Dendritic cell treated with granulocyte-macrophage colony-stimulating factor and Interleukin-4, amounts not matched to agents 40 ng/mL and 50 ng/mL, for 4 days (primary cell): ENCODE measurements at regions not wholly inside any gene's neighbourhood (a gene's known extent, or its start where the extent isn't known, plus 50 kb on each side); places are given as distances from the start of the nearest gene placed in this dataset.
"Not testable (repeated sequence)": the region's sequence is repeated elsewhere in the genome, so short reads cannot be mapped to it uniquely, and the experiment has no call there.

Experiments
- H3K27ac Mint-ChIP-seq: one replicate; pipeline ENCODE4 v1.8.0; 2022; ENCODE audit warnings: mild to moderate bottlenecking, mixed read lengths
- H3K27me3 Mint-ChIP-seq: one replicate; pipeline ENCODE4 v1.8.0; 2022; ENCODE audit warnings: mild to moderate bottlenecking, mixed read lengths
- H3K36me3 Mint-ChIP-seq: one replicate; pipeline ENCODE4 v1.8.0; 2022; ENCODE audit warnings: low read depth, mixed read lengths
- H3K4me1 Mint-ChIP-seq: one replicate; pipeline ENCODE4 v1.8.0; 2022; ENCODE audit warnings: low read depth, mixed read lengths
- H3K4me3 Mint-ChIP-seq: one replicate; pipeline ENCODE4 v1.8.0; 2022; ENCODE audit warnings: mild to moderate bottlenecking, moderate library complexity, mixed read lengths
- H3K9me3 Mint-ChIP-seq: one replicate; pipeline ENCODE4 v1.8.0; 2022; ENCODE audit warnings: mixed read lengths
- intact Hi-C: fragments of 100-400 bp; cut with micrococcal nuclease; formaldehyde crosslinking; loops from one replicate; pipeline ENCODE4 v1.15.0; 2022

DNA sequence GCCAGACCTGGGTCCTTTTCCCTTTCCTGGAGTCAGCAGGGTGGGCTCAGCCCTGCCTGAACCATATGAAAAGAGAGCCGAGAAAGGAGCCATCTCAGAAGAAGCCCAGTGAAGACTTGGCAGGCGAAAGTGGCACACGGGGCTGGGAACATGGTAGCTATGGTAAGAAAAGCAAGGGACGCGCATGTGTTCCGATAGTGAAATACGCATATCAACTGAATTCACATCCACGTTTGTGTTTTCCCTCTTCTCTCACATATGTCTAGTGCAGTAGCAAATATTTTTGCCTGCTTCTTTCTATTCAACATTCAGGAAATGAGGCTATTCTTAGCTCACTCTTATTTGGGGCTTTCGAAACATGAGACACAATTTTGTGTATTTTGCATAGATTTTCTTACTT, 54.1 kb upstream of the PEG3 start:
- H3K36me3 Mint-ChIP-seq: no peaks in the 10 kb centered on the region
- H3K4me1 Mint-ChIP-seq: no peaks in the 10 kb centered on the region
- no peak overlapping the region for H3K4me3 Mint-ChIP-seq
- no peaks in the 10 kb centered on the region for H3K27me3 Mint-ChIP-seq
- H3K9me3 Mint-ChIP-seq: peaks cover 80% of the 10 kb centered on the region
- no peak overlapping the region for H3K27ac Mint-ChIP-seq
- intact Hi-C loops: no loop called here

DNA sequence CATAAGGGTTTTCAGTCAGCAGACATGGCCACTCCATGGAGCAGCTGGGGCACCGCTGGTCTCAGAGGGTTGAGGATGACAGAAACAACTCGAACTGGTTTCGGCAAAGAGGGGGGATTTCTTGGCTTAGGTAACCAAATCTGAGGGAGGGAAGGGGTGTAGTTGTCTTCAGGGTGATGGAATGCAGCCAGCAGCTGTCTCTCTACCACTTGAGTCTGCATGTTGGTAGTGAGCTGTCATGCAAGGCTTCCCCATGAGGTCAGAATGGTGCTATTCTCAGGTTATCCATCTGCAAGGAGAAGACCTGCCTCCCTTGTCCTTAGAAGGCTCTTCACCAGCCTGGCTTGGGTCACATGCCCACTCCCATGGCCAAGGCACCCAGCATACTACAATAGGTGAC, 55.6 kb upstream of the PEG3 start:
- H3K9me3 Mint-ChIP-seq: peaks cover 84% of the 10 kb centered on the region

DNA sequence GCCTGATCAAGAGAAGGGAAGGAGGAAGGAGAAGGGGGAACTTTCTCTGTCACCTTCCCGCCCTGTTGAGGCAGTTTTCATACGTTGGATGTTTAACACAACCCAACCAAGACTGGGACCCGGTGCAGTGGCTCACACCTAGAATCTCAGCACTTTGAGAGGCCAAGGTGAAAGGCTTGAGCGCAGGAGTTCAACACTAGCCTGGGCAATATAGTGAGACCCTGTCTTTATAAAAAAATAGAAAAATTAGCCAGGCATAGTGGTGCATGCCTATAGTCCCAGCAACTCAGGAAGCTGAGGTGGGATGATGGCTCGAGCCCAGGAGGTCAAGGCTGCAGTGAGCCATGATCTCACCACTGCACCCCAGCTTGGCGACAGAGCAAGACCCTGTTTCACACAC, 59.4 kb upstream of the PEG3 start:
- Mint-ChIP-seq H3K9me3 (peaks cover 93% of the 10 kb centered on the region), H3K4me1 (no peaks in the 10 kb centered on the region), H3K27ac (no peak overlapping the region), H3K27me3 (no peaks in the 10 kb centered on the region), H3K4me3 (no peak overlapping the region), H3K36me3 (no peaks in the 10 kb centered on the region)
- intact Hi-C loops: no loop called here

More for the DNA sequence above, 55.6 kb upstream of the PEG3 start:
- Mint-ChIP-seq H3K4me3 (no peak overlapping the region), H3K4me1 (no peaks in the 10 kb centered on the region), H3K27me3 (no peaks in the 10 kb centered on the region), H3K27ac (no peak overlapping the region), H3K36me3 (no peaks in the 10 kb centered on the region)
- intact Hi-C loops: no loop called here

- Mint-ChIP-seq H3K4me3 (no peak overlapping the region), H3K4me1 (no peaks in the 10 kb centered on the region), H3K36me3 (no peaks in the 10 kb centered on the region), H3K9me3 (peaks cover 93% of the 10 kb centered on the region), H3K27me3 (no peaks in the 10 kb centered on the region), H3K27ac (no peak overlapping the region)
- intact Hi-C loops: no loop called here
These were observed 60.1 kb upstream of the PEG3 start for GRCh38 chr19:56900573-56901097.

GRCh38 chr19:56905631-56906150, 65.2 kb upstream of the PEG3 start:
- Mint-ChIP-seq H3K36me3 (no peaks in the 10 kb centered on the region), H3K27ac (no peak overlapping the region), H3K4me1 (no peaks in the 10 kb centered on the region), H3K4me3 (no peak overlapping the region), H3K27me3 (no peaks in the 10 kb centered on the region), H3K9me3 (peaks cover 87% of the 10 kb centered on the region)
- intact Hi-C loops: no loop called here

DNA sequence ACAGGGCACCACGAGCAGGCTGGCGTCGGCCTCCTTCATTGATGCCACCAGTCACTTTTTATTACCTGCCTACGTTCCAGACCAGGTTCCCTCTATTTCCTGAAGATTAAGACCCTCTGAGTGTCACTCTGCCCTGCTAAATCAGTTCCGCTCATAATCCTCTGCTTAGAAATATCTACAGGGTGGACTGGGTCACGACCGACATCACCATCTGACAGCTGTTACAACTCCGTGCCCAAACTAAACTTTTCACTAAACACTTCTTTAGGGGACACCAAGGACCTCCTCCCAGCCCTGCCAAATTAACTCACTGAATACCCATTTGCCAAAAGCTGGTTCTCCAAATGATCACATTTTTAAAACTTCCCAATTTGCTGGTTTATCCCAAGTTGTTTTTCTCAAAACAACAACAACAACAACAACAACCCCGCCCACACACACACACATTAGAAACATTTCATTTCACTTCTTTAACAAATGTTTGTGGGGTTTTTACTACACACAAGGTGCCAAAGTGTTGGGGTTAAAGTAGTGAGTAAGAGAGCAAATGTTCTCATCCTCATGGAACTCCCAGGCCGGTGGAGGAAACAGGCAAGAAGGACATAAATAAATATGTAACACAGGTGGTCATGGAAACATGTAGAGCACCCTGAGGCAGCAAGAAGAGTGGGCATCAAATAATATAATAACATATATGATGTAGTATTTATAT, 72.0 kb upstream of the PEG3 start:
- H3K4me3 Mint-ChIP-seq: no peak overlapping the region
- intact Hi-C loops: no loop called here
- H3K27me3 Mint-ChIP-seq: no peaks in the 10 kb centered on the region
- no peaks in the 10 kb centered on the region for H3K36me3 Mint-ChIP-seq
- peaks cover 73% of the 10 kb centered on the region for H3K9me3 Mint-ChIP-seq
- H3K4me1 Mint-ChIP-seq: no peaks in the 10 kb centered on the region
- no peak overlapping the region for H3K27ac Mint-ChIP-seq

DNA sequence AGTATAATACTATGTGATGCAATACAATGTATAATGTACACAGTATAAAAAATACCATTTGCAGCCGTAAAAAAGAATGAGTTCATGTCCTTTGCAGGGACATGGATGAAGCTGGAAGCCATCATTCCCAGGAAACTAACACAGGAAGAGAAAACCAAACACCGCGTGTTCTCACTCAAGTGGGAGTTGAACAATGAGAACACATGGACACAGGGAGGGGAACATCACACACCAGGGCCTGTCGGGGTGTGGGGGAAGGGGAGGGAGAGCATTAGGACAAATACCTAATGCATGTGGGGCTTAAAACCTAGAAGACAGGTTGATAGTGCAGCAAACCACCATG, 72.6 kb upstream of the PEG3 start:
- H3K27ac Mint-ChIP-seq, H3K4me3 Mint-ChIP-seq, intact Hi-C loops, H3K27me3 Mint-ChIP-seq, H3K36me3 Mint-ChIP-seq, H3K4me1 Mint-ChIP-seq: not testable (repeated sequence)
- H3K9me3 Mint-ChIP-seq: peaks cover 67% of the 10 kb centered on the region

DNA sequence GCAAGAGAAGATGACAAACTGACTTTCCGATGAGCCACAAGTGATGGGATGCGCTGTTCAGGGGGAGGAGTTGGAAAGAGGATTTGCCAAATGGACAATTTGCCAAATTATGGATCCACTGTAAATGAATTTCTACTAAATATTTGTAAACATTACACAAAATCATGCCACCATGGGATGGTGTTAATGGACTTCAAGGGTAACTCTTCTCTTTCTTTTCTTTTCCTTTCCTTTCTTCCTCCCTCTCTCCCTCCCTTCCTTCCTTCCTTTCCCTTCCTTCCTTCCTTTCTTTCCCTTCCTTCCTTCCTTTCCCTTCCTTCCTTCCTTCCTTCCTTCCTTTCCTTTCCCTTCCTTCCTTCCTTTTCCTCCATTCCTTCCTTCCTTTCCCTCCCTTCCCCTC, 76.0 kb upstream of the PEG3 start:
- intact Hi-C loops: no loop called here
- no peaks in the 10 kb centered on the region for H3K36me3 Mint-ChIP-seq
- H3K27ac Mint-ChIP-seq: no peak overlapping the region
- H3K4me3 Mint-ChIP-seq: no peak overlapping the region
- H3K27me3 Mint-ChIP-seq: no peaks in the 10 kb centered on the region
- no peaks in the 10 kb centered on the region for H3K4me1 Mint-ChIP-seq
- peaks cover 43% of the 10 kb centered on the region for H3K9me3 Mint-ChIP-seq

DNA sequence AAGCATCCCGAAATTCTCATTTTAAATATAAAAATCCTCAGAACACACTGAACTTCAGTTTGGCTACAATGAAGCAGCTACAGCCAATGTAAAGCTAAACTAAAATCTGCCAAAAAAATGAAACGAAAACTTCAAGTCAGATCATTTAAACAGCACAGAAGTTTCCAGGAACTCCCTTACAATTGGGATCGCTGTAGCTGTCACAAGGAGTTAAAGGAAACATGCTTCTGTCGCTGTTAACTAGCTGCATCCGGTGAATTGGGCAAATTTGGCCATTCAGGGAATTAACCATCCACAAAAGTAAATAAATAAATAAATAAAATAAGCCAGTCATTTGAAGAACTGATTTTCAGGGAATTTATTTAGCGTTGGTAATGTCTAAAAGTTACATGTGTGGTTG, 77.0 kb upstream of the PEG3 start:
- Mint-ChIP-seq H3K4me3 (no peak overlapping the region), H3K27me3 (no peaks in the 10 kb centered on the region), H3K9me3 (peaks cover 33% of the 10 kb centered on the region), H3K4me1 (no peaks in the 10 kb centered on the region), H3K27ac (no peak overlapping the region), H3K36me3 (no peaks in the 10 kb centered on the region)
- intact Hi-C loops: no loop called here

GRCh38 chr19:56917998-56918397, 77.5 kb upstream of the PEG3 start:
- intact Hi-C loops: no loop called here
- Mint-ChIP-seq H3K9me3 (peaks cover 28% of the 10 kb centered on the region), H3K36me3 (no peaks in the 10 kb centered on the region), H3K27me3 (no peaks in the 10 kb centered on the region), H3K4me1 (no peaks in the 10 kb centered on the region), H3K27ac (no peak overlapping the region), H3K4me3 (no peak overlapping the region)

DNA sequence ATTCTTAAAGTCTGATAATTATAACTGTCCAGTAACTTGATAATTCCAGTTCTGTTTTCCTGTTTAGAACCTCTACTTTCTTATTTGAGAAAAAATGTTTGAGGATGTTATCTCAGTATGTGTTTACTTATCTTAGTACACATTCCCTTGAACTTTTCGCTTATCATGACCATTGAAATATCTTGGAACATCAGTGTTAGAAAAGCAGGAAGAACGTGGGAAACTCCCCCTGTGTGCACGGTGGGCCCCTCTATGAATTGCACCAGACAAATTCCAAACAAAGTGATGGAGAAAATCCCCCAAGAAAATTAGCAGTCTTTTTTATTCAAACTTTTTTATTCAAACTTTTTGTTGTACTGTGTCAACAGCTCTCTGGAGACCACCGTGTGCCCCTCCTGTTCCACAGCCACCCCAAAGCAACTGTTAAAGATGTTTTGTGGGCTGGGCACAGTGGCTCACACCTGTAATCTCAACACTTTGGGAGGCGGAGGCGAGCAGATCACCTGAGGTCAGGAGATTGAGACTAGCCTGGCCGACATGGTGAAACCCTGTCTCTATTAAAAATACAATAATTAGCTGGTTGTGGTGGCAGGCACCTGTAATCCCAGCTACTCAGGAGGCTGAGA, 78.3 kb upstream of the PEG3 start:
- Mint-ChIP-seq H3K36me3 (no peaks in the 10 kb centered on the region), H3K4me1 (no peaks in the 10 kb centered on the region), H3K27me3 (no peaks in the 10 kb centered on the region), H3K9me3 (peaks cover 23% of the 10 kb centered on the region), H3K27ac (no peak overlapping the region), H3K4me3 (no peak overlapping the region)
- intact Hi-C loops: no loop called here

- H3K4me1 Mint-ChIP-seq: no peaks in the 10 kb centered on the region
- no peak overlapping the region for H3K4me3 Mint-ChIP-seq
- H3K9me3 Mint-ChIP-seq: peaks cover 23% of the 10 kb centered on the region
- no peak overlapping the region for H3K27ac Mint-ChIP-seq
- intact Hi-C loops: no loop called here
- H3K27me3 Mint-ChIP-seq: no peaks in the 10 kb centered on the region
- no peaks in the 10 kb centered on the region for H3K36me3 Mint-ChIP-seq
These were observed 78.9 kb upstream of the PEG3 start for GRCh38 chr19:56919308-56919995.

- H3K27ac Mint-ChIP-seq, H3K36me3 Mint-ChIP-seq, H3K27me3 Mint-ChIP-seq, H3K9me3 Mint-ChIP-seq, H3K4me1 Mint-ChIP-seq, intact Hi-C loops, H3K4me3 Mint-ChIP-seq: not testable (repeated sequence)
These were observed 85.6 kb upstream of the PEG3 start for GRCh38 chr19:56926094-56926493.

- Mint-ChIP-seq H3K27ac (no peak overlapping the region), H3K27me3 (no peaks in the 10 kb centered on the region), H3K9me3 (peaks cover 13% of the 10 kb centered on the region), H3K4me3 (no peak overlapping the region), H3K36me3 (no peaks in the 10 kb centered on the region), H3K4me1 (no peaks in the 10 kb centered on the region)
- intact Hi-C loops: no loop called here
These were observed 86.8 kb upstream of the PEG3 start for GRCh38 chr19:56927294-56927693.
